ENCODE measurements at regions not wholly inside any gene's neighbourhood (a gene's known extent, or its start where the extent isn't known, plus 50 kb on each side); places are given as distances from the start of the nearest gene placed in this dataset.

DNA sequence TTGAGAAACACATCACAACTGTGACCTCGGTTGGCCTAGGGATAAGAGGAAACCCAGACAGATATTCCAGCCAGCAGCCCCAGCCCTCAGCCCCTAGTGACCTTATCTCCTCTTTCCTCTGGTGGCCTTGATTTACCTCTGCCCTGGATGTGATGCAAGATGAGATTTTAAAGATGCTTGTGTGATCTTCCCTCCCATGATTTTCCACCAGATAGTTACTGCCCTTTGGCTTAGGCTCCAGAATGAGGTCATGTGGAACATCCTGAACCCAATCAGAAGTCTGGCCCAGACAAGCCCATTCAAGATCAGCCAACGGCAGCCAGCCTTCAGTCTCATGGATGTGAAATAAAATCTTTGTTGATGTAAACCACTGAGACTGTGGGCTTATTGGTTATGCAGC lies 104.0 kb downstream of the BANF2 start:
- TF ChIP-seq, protein P1, sequence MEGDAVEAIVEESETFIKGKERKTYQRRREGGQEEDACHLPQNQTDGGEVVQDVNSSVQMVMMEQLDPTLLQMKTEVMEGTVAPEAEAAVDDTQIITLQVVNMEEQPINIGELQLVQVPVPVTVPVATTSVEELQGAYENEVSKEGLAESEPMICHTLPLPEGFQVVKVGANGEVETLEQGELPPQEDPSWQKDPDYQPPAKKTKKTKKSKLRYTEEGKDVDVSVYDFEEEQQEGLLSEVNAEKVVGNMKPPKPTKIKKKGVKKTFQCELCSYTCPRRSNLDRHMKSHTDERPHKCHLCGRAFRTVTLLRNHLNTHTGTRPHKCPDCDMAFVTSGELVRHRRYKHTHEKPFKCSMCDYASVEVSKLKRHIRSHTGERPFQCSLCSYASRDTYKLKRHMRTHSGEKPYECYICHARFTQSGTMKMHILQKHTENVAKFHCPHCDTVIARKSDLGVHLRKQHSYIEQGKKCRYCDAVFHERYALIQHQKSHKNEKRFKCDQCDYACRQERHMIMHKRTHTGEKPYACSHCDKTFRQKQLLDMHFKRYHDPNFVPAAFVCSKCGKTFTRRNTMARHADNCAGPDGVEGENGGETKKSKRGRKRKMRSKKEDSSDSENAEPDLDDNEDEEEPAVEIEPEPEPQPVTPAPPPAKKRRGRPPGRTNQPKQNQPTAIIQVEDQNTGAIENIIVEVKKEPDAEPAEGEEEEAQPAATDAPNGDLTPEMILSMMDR (IDR thresholded peaks at IDR 0.05) = no peak
- TF ChIP-seq POLR2AphosphoS5 (IDR thresholded peaks at IDR 0.05) = no peak
- TF ChIP-seq POLR2A (IDR thresholded peaks at IDR 0.05) = no peak

Data from suprapubic skin (tissue), 4 donors.